PC-9 (cell line): ENCODE measurements at regions not wholly inside any gene's neighbourhood (a gene's known extent, or its start where the extent isn't known, plus 50 kb on each side); places are given as distances from the start of the nearest gene placed in this dataset.

Experiments
- CTCF ChIP-seq: fragments of 200-600 bp; sonication (generic); conservative IDR thresholded peaks from 2 replicates; pipeline ENCODE4 v1.6.1; 2017; ENCODE audit warnings: mixed run types, antibody characterized with exemption, mild to moderate bottlenecking, moderate library complexity
- EZH2 ChIP-seq: fragments of 200-600 bp; sonication (generic); IDR thresholded peaks from 2 replicates; pipeline ENCODE4 v1.8.0; 2017; ENCODE audit warnings: antibody characterized with exemption, low read depth

- TF ChIP-seq EZH2 (no peak), CTCF (no peak)
These were observed 420.9 kb downstream of the METTL15 start for GRCh38 chr11:28529046-28529445.
